Fibroblast of lung (primary cell): ENCODE measurements at regions not wholly inside any gene's neighbourhood (a gene's known extent, or its start where the extent isn't known, plus 50 kb on each side); places are given as distances from the start of the nearest gene placed in this dataset.

ENCODE experiments used
- DNase-seq, 2 donors: peaks; one replicate each; pipeline versions ENCODE4 v3.0.0 to v3.0.0-alpha.2; 2010; ENCODE audit warnings: low read depth in 2 of 2
- H2AFZ ChIP-seq: 2 replicates; pipeline ENCODE4 v1.5.1; 2012; ENCODE audit warnings: low read length, control low read depth, inconsistent platforms
- H3K27ac ChIP-seq: 2 replicates; pipeline ENCODE4 v1.5.1; 2011; ENCODE audit warnings: low read length, control low read depth; ENCODE audit not compliant: insufficient read depth
- H3K27me3 ChIP-seq: 2 replicates; pipeline ENCODE4 v1.5.1; 2011; ENCODE audit warnings: mild to moderate bottlenecking, low read length; ENCODE audit not compliant: control insufficient read depth, insufficient read depth
- H3K36me3 ChIP-seq: 2 replicates; pipeline ENCODE4 v1.5.1; 2011; ENCODE audit warnings: low read length; ENCODE audit not compliant: control insufficient read depth, insufficient read depth
- H3K4me1 ChIP-seq: 2 replicates; pipeline ENCODE4 v1.5.1; 2011; ENCODE audit warnings: low read length; ENCODE audit not compliant: control insufficient read depth, insufficient read depth; ENCODE audit errors: extremely low read depth
- H3K4me2 ChIP-seq: 2 replicates; pipeline ENCODE4 v1.5.1; 2011; ENCODE audit warnings: low read length, control low read depth; ENCODE audit not compliant: insufficient read depth; ENCODE audit errors: extremely low read depth
- H3K4me3 ChIP-seq, 4 experiments: fragments of 200-600 bp in 1 of 4; sonication (generic) in 1 of 4; replicated peaks in 1 of 4; 2 replicates each; pipeline ENCODE4 v1.5.1; 2011 to 2016; ENCODE audit warnings: low read length in 4 of 4, low read depth in 3 of 4, mild to moderate bottlenecking in 3 of 4, control low read depth in 2 of 4, inconsistent platforms in 1 of 4, mixed read lengths in 1 of 4; ENCODE audit not compliant: insufficient read depth in 1 of 4; ENCODE audit errors: control extremely low read depth in 1 of 4
- H3K79me2 ChIP-seq: 2 replicates; pipeline ENCODE4 v1.5.1; 2012; ENCODE audit warnings: mild to moderate bottlenecking, low read length, inconsistent platforms; ENCODE audit not compliant: control insufficient read depth, insufficient read depth
- H3K9ac ChIP-seq: 2 replicates; pipeline ENCODE4 v1.5.1; 2011; ENCODE audit warnings: mild to moderate bottlenecking, low read length, control low read depth; ENCODE audit not compliant: insufficient read depth
- H3K9me3 ChIP-seq: 2 replicates; pipeline ENCODE4 v1.5.1; 2012; ENCODE audit warnings: low read depth, low read length; ENCODE audit not compliant: control insufficient read depth, insufficient read depth
- H4K20me1 ChIP-seq: 2 replicates; pipeline ENCODE4 v1.5.1; 2011; ENCODE audit warnings: low read length; ENCODE audit not compliant: control insufficient read depth, insufficient read depth; ENCODE audit errors: extremely low read depth
- EZH2 ChIP-seq: IDR thresholded peaks from 2 replicates; pipeline ENCODE4 v1.5.1; 2012; ENCODE audit warnings: low read length, control low read depth, mild to moderate bottlenecking; ENCODE audit errors: missing control alignments
- TF ChIP-seq, protein P1 (sequence below), 2 donors: IDR thresholded peaks in 1 of 2; conservative IDR thresholded peaks in 1 of 2; 1 replicate in 1 of 2; 2 replicates in 1 of 2; pipeline ENCODE4 v1.5.1; 2011 to 2012; ENCODE audit warnings: low read length in 2 of 2, control low read depth in 1 of 2, inconsistent platforms in 1 of 2, low read depth in 1 of 2, mild to moderate bottlenecking in 1 of 2

DNA sequence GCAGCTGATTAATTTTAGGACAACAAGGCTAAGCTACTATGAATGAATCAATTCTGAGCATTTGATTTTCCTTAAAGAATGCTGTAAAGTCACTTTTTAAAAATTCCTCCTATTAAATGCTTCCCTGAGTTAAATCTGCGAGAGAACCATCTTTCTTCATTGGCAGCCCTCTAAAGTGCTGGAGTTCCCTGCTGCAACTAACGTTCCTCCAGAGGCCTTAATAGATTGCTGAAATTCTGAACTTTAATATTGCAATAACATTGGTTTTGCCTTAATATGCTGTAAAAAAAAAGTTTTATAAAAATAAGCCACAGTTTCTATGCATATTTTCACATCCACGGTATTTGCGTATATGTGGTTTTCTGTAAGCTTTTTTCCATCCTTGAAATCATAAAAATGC lies 298.0 kb upstream of the PIK3R1 start:
- no peaks in the 10 kb centered on the region for H3K79me2 ChIP-seq

DNA sequence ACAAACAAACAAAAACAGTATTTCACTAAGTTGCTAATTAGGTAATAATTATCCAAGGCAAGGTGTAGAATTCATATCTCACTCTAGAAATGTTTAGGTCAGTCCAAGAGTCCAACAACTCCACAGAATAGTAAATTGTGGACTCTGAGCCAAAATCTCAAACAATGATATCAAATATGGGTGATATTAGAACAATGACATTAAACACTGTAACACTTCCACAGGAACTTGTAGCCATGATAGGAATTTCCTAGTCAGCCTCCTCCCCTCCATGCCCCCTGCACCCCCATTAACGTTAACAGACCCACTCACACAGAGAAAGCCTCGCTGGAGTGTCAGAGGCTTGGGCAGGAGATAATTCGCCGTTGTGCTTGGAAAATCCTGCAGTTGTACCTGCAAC lies 305.0 kb upstream of the PIK3R1 start:
- Histone ChIP-seq H4K20me1 (no peaks in the 10 kb centered on the region), H3K79me2 (no peaks in the 10 kb centered on the region), H3K27me3 (no peaks in the 10 kb centered on the region), H3K9me3 (no peaks in the 10 kb centered on the region), H2AFZ (no peak overlapping the region), H3K27ac (no peak overlapping the region), H3K9ac (no peak overlapping the region), H3K36me3 (no peaks in the 10 kb centered on the region), H3K4me2 (no peak overlapping the region), H3K4me3 (no peak overlapping the region), H3K4me1 (no peaks in the 10 kb centered on the region)
- no peak for DNase-seq
- TF ChIP-seq, protein P1, sequence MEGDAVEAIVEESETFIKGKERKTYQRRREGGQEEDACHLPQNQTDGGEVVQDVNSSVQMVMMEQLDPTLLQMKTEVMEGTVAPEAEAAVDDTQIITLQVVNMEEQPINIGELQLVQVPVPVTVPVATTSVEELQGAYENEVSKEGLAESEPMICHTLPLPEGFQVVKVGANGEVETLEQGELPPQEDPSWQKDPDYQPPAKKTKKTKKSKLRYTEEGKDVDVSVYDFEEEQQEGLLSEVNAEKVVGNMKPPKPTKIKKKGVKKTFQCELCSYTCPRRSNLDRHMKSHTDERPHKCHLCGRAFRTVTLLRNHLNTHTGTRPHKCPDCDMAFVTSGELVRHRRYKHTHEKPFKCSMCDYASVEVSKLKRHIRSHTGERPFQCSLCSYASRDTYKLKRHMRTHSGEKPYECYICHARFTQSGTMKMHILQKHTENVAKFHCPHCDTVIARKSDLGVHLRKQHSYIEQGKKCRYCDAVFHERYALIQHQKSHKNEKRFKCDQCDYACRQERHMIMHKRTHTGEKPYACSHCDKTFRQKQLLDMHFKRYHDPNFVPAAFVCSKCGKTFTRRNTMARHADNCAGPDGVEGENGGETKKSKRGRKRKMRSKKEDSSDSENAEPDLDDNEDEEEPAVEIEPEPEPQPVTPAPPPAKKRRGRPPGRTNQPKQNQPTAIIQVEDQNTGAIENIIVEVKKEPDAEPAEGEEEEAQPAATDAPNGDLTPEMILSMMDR (conservative IDR thresholded peaks at IDR 0.05 in 1 of 2, IDR thresholded peaks at IDR 0.05 in 1 of 2; ENCODE audit: low read depth in 1 of 2, low read length in 2 of 2) = no peak
- TF ChIP-seq EZH2 = no peak

More for the DNA sequence above, 298.0 kb upstream of the PIK3R1 start:
- no peaks in the 10 kb centered on the region for H3K36me3 ChIP-seq
- H3K4me2 ChIP-seq = no peak overlapping the region
- no peak overlapping the region for H2AFZ ChIP-seq
- H3K9me3 ChIP-seq = no peaks in the 10 kb centered on the region
- H3K27ac ChIP-seq = no peak overlapping the region
- no peak for DNase-seq
- H3K4me1 ChIP-seq = no peaks in the 10 kb centered on the region
- no peak overlapping the region for H3K9ac ChIP-seq
- H4K20me1 ChIP-seq = no peaks in the 10 kb centered on the region
- no peak overlapping the region for H3K4me3 ChIP-seq
- H3K27me3 ChIP-seq = no peaks in the 10 kb centered on the region
- TF ChIP-seq EZH2 = no peak
- TF ChIP-seq, protein P1 (conservative IDR thresholded peaks at IDR 0.05 in 1 of 2, IDR thresholded peaks at IDR 0.05 in 1 of 2; ENCODE audit: low read depth in 1 of 2, low read length in 2 of 2) = no peak

DNA sequence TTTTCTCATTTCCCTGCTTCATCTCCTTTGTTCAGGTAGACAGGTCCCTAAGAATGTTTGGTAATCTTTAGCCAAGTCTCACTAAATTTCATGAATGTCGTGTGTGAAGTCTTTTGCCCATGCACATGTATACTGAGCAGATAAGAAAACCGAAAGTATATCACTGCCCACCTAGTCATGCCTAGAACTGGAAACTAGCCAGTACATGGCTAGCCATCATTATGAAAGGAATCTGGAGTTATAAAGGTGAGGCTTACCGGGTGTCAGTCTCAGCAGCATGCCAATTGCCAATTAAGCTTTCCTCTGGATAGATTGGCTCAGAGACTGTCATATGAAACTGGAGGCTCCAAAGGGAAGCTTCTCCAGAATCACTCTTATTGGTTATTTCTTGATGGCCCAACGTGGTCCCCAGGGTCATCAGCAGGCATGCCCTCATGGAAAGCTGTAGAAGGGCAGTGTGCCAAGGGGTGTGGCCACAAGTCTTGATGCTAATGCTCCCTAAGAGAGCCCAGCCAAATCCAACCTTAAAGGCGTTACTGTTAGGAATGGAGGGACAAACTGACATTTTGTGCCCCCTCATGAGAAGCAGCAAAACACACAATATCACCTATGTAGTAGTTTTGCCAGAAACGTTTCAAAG lies 307.3 kb upstream of the PIK3R1 start:
- Histone ChIP-seq H3K4me2 (no peak overlapping the region), H3K4me1 (no peaks in the 10 kb centered on the region), H3K79me2 (no peaks in the 10 kb centered on the region), H2AFZ (no peak overlapping the region), H3K9ac (no peak overlapping the region), H3K4me3 (no peak overlapping the region), H3K27ac (no peak overlapping the region), H3K27me3 (no peaks in the 10 kb centered on the region), H3K9me3 (no peaks in the 10 kb centered on the region), H4K20me1 (no peaks in the 10 kb centered on the region), H3K36me3 (no peaks in the 10 kb centered on the region)
- DNase-seq = no peak
- TF ChIP-seq, protein P1 (conservative IDR thresholded peaks at IDR 0.05 in 1 of 2, IDR thresholded peaks at IDR 0.05 in 1 of 2; ENCODE audit: low read depth in 1 of 2, low read length in 2 of 2) = no peak
- no peak for TF ChIP-seq EZH2
